Skeletal muscle tissue (tissue), 3 donors: ENCODE measurements at regions not wholly inside any gene's neighbourhood (a gene's known extent, or its start where the extent isn't known, plus 50 kb on each side); places are given as distances from the start of the nearest gene placed in this dataset.

ENCODE experiments used
- H3K27ac ChIP-seq: one replicate; pipeline ENCODE4 v1.7.0; 2013; ENCODE audit warnings: mild to moderate bottlenecking, low read depth, low read length, inconsistent platforms
- H3K27me3 ChIP-seq, 3 donors: one replicate each; pipeline ENCODE4 v1.7.0; 2013; ENCODE audit warnings: low read length in 3 of 3; ENCODE audit not compliant: control insufficient read depth in 3 of 3, insufficient read depth in 3 of 3
- H3K36me3 ChIP-seq, 3 donors: one replicate each; pipeline ENCODE4 v1.7.0; 2013; ENCODE audit warnings: low read length in 3 of 3; ENCODE audit not compliant: control insufficient read depth in 3 of 3, insufficient read depth in 3 of 3
- H3K4me1 ChIP-seq, 3 donors: one replicate each; pipeline ENCODE4 v1.7.0; 2013; ENCODE audit warnings: low read length in 3 of 3, mild to moderate bottlenecking in 3 of 3; ENCODE audit not compliant: control insufficient read depth in 3 of 3, insufficient read depth in 3 of 3
- H3K4me3 ChIP-seq, 3 donors: one replicate each; pipeline ENCODE4 v1.7.0; 2013; ENCODE audit warnings: low read length in 3 of 3
- H3K9ac ChIP-seq, 3 donors: one replicate each; pipeline ENCODE4 v1.7.0; 2013; ENCODE audit warnings: low read length in 3 of 3, mild to moderate bottlenecking in 3 of 3, moderate library complexity in 2 of 3, low read depth in 1 of 3
- H3K9me3 ChIP-seq, 3 donors: one replicate each; pipeline ENCODE4 v1.7.0; 2013; ENCODE audit warnings: low read length in 3 of 3; ENCODE audit not compliant: control insufficient read depth in 3 of 3
- donor health status: Osteomylitis.

GRCh38 chr13:105377452-105377851, 1158.0 kb downstream of the EFNB2 start:
- H3K4me1 ChIP-seq, result no peaks in the 10 kb centered on the region
- H3K27me3 ChIP-seq, result no peaks in the 10 kb centered on the region
- H3K9ac ChIP-seq, result no peak overlapping the region
- no peaks in the 10 kb centered on the region for H3K36me3 ChIP-seq
- no peak overlapping the region for H3K4me3 ChIP-seq
- no peak overlapping the region for H3K27ac ChIP-seq
- H3K9me3 ChIP-seq, result no peaks in the 10 kb centered on the region

- H3K9me3 ChIP-seq, result no peaks in the 10 kb centered on the region
- H3K27ac ChIP-seq, result no peak overlapping the region
- no peak overlapping the region for H3K4me3 ChIP-seq
- no peak overlapping the region for H3K9ac ChIP-seq
- H3K4me1 ChIP-seq, result no peaks in the 10 kb centered on the region
- H3K36me3 ChIP-seq, result no peaks in the 10 kb centered on the region
- no peaks in the 10 kb centered on the region for H3K27me3 ChIP-seq
Observed at GRCh38 chr13:105370011-105370650, 1165.3 kb downstream of the EFNB2 start.

GRCh38 chr13:105368781-105369180, 1166.7 kb downstream of the EFNB2 start:
- Histone ChIP-seq H3K9me3 (no peaks in the 10 kb centered on the region), H3K4me1 (no peaks in the 10 kb centered on the region), H3K27me3 (no peaks in the 10 kb centered on the region), H3K36me3 (no peaks in the 10 kb centered on the region), H3K4me3 (no peak overlapping the region), H3K9ac (no peak overlapping the region), H3K27ac (no peak overlapping the region)

GRCh38 chr13:105365831-105366230, 1169.6 kb downstream of the EFNB2 start:
- Histone ChIP-seq H3K27ac (no peak overlapping the region), H3K4me1 (no peaks in the 10 kb centered on the region), H3K9me3 (no peaks in the 10 kb centered on the region), H3K36me3 (no peaks in the 10 kb centered on the region), H3K4me3 (no peak overlapping the region), H3K9ac (no peak overlapping the region), H3K27me3 (no peaks in the 10 kb centered on the region)

- Histone ChIP-seq H3K9ac (no peak overlapping the region), H3K27ac (no peak overlapping the region), H3K36me3 (no peaks in the 10 kb centered on the region)
Observed at GRCh38 chr13:105365021-105365550, 1170.4 kb downstream of the EFNB2 start.

GRCh38 chr13:105364191-105364590, 1171.3 kb downstream of the EFNB2 start:
- no peak overlapping the region for H3K4me3 ChIP-seq
- no peaks in the 10 kb centered on the region for H3K9me3 ChIP-seq
- H3K36me3 ChIP-seq, result no peaks in the 10 kb centered on the region
- no peak overlapping the region for H3K27ac ChIP-seq
- no peak overlapping the region for H3K9ac ChIP-seq
- H3K4me1 ChIP-seq, result no peaks in the 10 kb centered on the region
- no peaks in the 10 kb centered on the region for H3K27me3 ChIP-seq

More at GRCh38 chr13:105365021-105365550, 1170.4 kb downstream of the EFNB2 start:
- Histone ChIP-seq H3K9me3 (no peaks in the 10 kb centered on the region), H3K27me3 (no peaks in the 10 kb centered on the region), H3K4me1 (no peaks in the 10 kb centered on the region), H3K4me3 (no peak overlapping the region)

- H3K4me1 ChIP-seq, result no peaks in the 10 kb centered on the region
- no peak overlapping the region for H3K9ac ChIP-seq
- H3K36me3 ChIP-seq, result no peaks in the 10 kb centered on the region
- no peak overlapping the region for H3K27ac ChIP-seq
- no peaks in the 10 kb centered on the region for H3K9me3 ChIP-seq
- H3K4me3 ChIP-seq, result no peak overlapping the region
- no peaks in the 10 kb centered on the region for H3K27me3 ChIP-seq
Observed at GRCh38 chr13:105363261-105364190, 1171.9 kb downstream of the EFNB2 start.

GRCh38 chr13:105353654-105354053, 1181.8 kb downstream of the EFNB2 start:
- H3K4me3 ChIP-seq, result no peak overlapping the region
- no peaks in the 10 kb centered on the region for H3K27me3 ChIP-seq
- no peak overlapping the region for H3K9ac ChIP-seq
- H3K36me3 ChIP-seq, result no peaks in the 10 kb centered on the region
- no peaks in the 10 kb centered on the region for H3K4me1 ChIP-seq
- no peaks in the 10 kb centered on the region for H3K9me3 ChIP-seq
- no peak overlapping the region for H3K27ac ChIP-seq

GRCh38 chr13:105349082-105349723, 1186.3 kb downstream of the EFNB2 start:
- H3K9me3 ChIP-seq, result no peaks in the 10 kb centered on the region
- no peak overlapping the region for H3K27ac ChIP-seq
- H3K9ac ChIP-seq, result no peak overlapping the region
- no peaks in the 10 kb centered on the region for H3K36me3 ChIP-seq
- no peaks in the 10 kb centered on the region for H3K27me3 ChIP-seq
- no peak overlapping the region for H3K4me3 ChIP-seq
- no peaks in the 10 kb centered on the region for H3K4me1 ChIP-seq
